ENCODE measurements at regions not wholly inside any gene's neighbourhood (a gene's known extent, or its start where the extent isn't known, plus 50 kb on each side); places are given as distances from the start of the nearest gene placed in this dataset.

- no peak for DNase-seq
- CTCF ChIA-PET = no interaction called here
- no peak for ATAC-seq
- H3K4me1 Mint-ChIP-seq (ENCODE audit: low read depth) = no peaks in the 10 kb centered on the region
- no peaks in the 10 kb centered on the region for H3K36me3 Mint-ChIP-seq (ENCODE audit: low read depth)
- intact Hi-C loops (cut with micrococcal nuclease) = no loop called here
- H3K4me3 Mint-ChIP-seq = no peak overlapping the region
- TF ChIP-seq CTCF (IDR thresholded peaks at IDR 0.05) = no peak
- H3K27me3 Mint-ChIP-seq = no peaks in the 10 kb centered on the region
- no peak overlapping the region for H3K27ac Mint-ChIP-seq
- H3K9me3 Mint-ChIP-seq = peaks cover 9% of the 10 kb centered on the region
- POLR2A ChIA-PET = no interaction called here
These were observed 285.6 kb downstream of the IPMK start for GRCh38 chr10:57982091-57982490.

- no peak for TF ChIP-seq CTCF (IDR thresholded peaks at IDR 0.05)
- Mint-ChIP-seq H3K36me3 (ENCODE audit: low read depth) (no peaks in the 10 kb centered on the region), H3K4me3 (no peak overlapping the region), H3K27me3 (no peaks in the 10 kb centered on the region), H3K9me3 (peaks cover 13% of the 10 kb centered on the region), H3K27ac (no peak overlapping the region), H3K4me1 (ENCODE audit: low read depth) (no peaks in the 10 kb centered on the region)
- CTCF ChIA-PET = no interaction called here
- intact Hi-C loops (cut with micrococcal nuclease) = no loop called here
- POLR2A ChIA-PET = no interaction called here
- ATAC-seq = no peak
- no peak for DNase-seq
These were observed 287.7 kb downstream of the IPMK start for GRCh38 chr10:57979956-57980355.

- ATAC-seq (no peak), DNase-seq (no peak)
- Mint-ChIP-seq H3K36me3 (ENCODE audit: low read depth) (no peaks in the 10 kb centered on the region), H3K27me3 (no peaks in the 10 kb centered on the region), H3K27ac (no peak overlapping the region), H3K9me3 (peaks cover 13% of the 10 kb centered on the region), H3K4me1 (ENCODE audit: low read depth) (no peaks in the 10 kb centered on the region), H3K4me3 (no peak overlapping the region)
- CTCF ChIA-PET = no interaction called here
- TF ChIP-seq CTCF (IDR thresholded peaks at IDR 0.05) = no peak
- intact Hi-C loops (cut with micrococcal nuclease) = no loop called here
- POLR2A ChIA-PET = no interaction called here
These were observed 288.2 kb downstream of the IPMK start for GRCh38 chr10:57979491-57979890.

GRCh38 chr10:57977262-57977661, 290.4 kb downstream of the IPMK start:
- intact Hi-C loops (cut with micrococcal nuclease) = no loop called here
- no peak overlapping the region for H3K4me3 Mint-ChIP-seq
- H3K9me3 Mint-ChIP-seq = peaks cover 15% of the 10 kb centered on the region
- no peak for TF ChIP-seq CTCF (IDR thresholded peaks at IDR 0.05)
- POLR2A ChIA-PET = no interaction called here
- H3K27me3 Mint-ChIP-seq = no peaks in the 10 kb centered on the region
- no peaks in the 10 kb centered on the region for H3K36me3 Mint-ChIP-seq (ENCODE audit: low read depth)
- CTCF ChIA-PET = no interaction called here
- no peaks in the 10 kb centered on the region for H3K4me1 Mint-ChIP-seq (ENCODE audit: low read depth)
- H3K27ac Mint-ChIP-seq = no peak overlapping the region
- DNase-seq (no peak), ATAC-seq (no peak)

- Mint-ChIP-seq H3K4me3 (no peak overlapping the region), H3K36me3 (ENCODE audit: low read depth) (no peaks in the 10 kb centered on the region), H3K9me3 (peaks cover 14% of the 10 kb centered on the region), H3K27me3 (no peaks in the 10 kb centered on the region), H3K4me1 (ENCODE audit: low read depth) (no peaks in the 10 kb centered on the region), H3K27ac (no peak overlapping the region)
- CTCF ChIA-PET = no interaction called here
- POLR2A ChIA-PET = no interaction called here
- ATAC-seq (no peak), DNase-seq (no peak)
- TF ChIP-seq CTCF (IDR thresholded peaks at IDR 0.05) = no peak
- intact Hi-C loops (cut with micrococcal nuclease) = no loop called here
These were observed 294.2 kb downstream of the IPMK start for GRCh38 chr10:57973451-57973850.

All from activated CD8-positive, alpha-beta T cell treated with anti-CD3 and anti-CD28 coated beads for 36 hours (primary cell).